ENCODE measurements at regions not wholly inside any gene's neighbourhood (a gene's known extent, or its start where the extent isn't known, plus 50 kb on each side); places are given as distances from the start of the nearest gene placed in this dataset.

- CTCF ChIA-PET = no interaction called here
- Histone ChIP-seq H3K27ac (ENCODE audit: low read depth in 2 of 2, low read length in 1 of 2) (no peak overlapping the region), H3K4me1 (ENCODE audit: control insufficient read depth in 1 of 2, insufficient read depth in 2 of 2, low read depth in 1 of 2, low read length in 1 of 2) (no peaks in the 10 kb centered on the region), H3K79me2 (ENCODE audit: insufficient read depth) (no peaks in the 10 kb centered on the region), H3K9ac (no peak overlapping the region), H3K4me2 (no peak overlapping the region), H3K4me3 (ENCODE audit: low read depth in 2 of 2, low read length in 1 of 2) (no peak overlapping the region), H2AFZ (ENCODE audit: low read depth) (no peak overlapping the region), H3K27me3 (ENCODE audit: insufficient read depth) (no peaks in the 10 kb centered on the region), H3K36me3 (replicated peaks in 1 of 2; ENCODE audit: control insufficient read depth in 1 of 2, insufficient read depth in 2 of 2, low read length in 1 of 2) (no peaks in the 10 kb centered on the region), H3F3A (replicated peaks; ENCODE audit: insufficient read depth) (no peaks in the 10 kb centered on the region), H4K20me1 (ENCODE audit: insufficient read depth) (no peaks in the 10 kb centered on the region), H3K9me3 (no peaks in the 10 kb centered on the region), H3K9me2 (no peaks in the 10 kb centered on the region)
- no peak for DNase-seq
- POLR2A ChIA-PET = no interaction called here
- TF ChIP-seq SIN3A (IDR thresholded peaks at IDR 0.05; ENCODE audit: borderline replicate concordance, low read depth, low read length) (no peak), GATA2 (CRISPR knock-in tag; IDR thresholded peaks at IDR 0.05) (no peak), TAF1 (IDR thresholded peaks at IDR 0.05; ENCODE audit: borderline replicate concordance, low read depth, low read length) (no peak)
Observed at GRCh38 chr16:13816701-13817100, 103.3 kb upstream of the ERCC4 start.

GRCh38 chr16:13823501-13823900, 96.5 kb upstream of the ERCC4 start:
- POLR2A ChIA-PET = no interaction called here
- TF ChIP-seq RAD21 (IDR thresholded peaks at IDR 0.05; ENCODE audit: low read length) = no peak
- no peak for TF ChIP-seq TCF12 (IDR thresholded peaks at IDR 0.05)
- TF ChIP-seq NFIC (IDR thresholded peaks at IDR 0.05; ENCODE audit: borderline replicate concordance) = no peak
- no peak for TF ChIP-seq CHD2 (IDR thresholded peaks at IDR 0.05; ENCODE audit: low read length, partially characterized antibody)
- TF ChIP-seq YY1 (IDR thresholded peaks at IDR 0.05; ENCODE audit: low read depth) = no peak
- TF ChIP-seq GABPA (IDR thresholded peaks at IDR 0.05; ENCODE audit: low read depth) = no peak
- TF ChIP-seq REST (IDR thresholded peaks at IDR 0.05; ENCODE audit: low read depth, low read length) = no peak
- TF ChIP-seq NRF1 (IDR thresholded peaks at IDR 0.05; ENCODE audit: low read depth, low read length) = no peak
- no peak for TF ChIP-seq USF2 (IDR thresholded peaks at IDR 0.05; ENCODE audit: borderline replicate concordance, low read depth, low read length)
- TF ChIP-seq SMC3 (IDR thresholded peaks at IDR 0.05; ENCODE audit: low read depth, low read length) = no peak
- no peak for TF ChIP-seq ZBTB33 (IDR thresholded peaks at IDR 0.05; ENCODE audit: borderline replicate concordance, low read depth)
- TF ChIP-seq MAX (IDR thresholded peaks at IDR 0.05; ENCODE audit: low read depth) = no peak
- TF ChIP-seq FOXM1 (IDR thresholded peaks at IDR 0.05; ENCODE audit: low read depth) = no peak
- TF ChIP-seq, protein P1, sequence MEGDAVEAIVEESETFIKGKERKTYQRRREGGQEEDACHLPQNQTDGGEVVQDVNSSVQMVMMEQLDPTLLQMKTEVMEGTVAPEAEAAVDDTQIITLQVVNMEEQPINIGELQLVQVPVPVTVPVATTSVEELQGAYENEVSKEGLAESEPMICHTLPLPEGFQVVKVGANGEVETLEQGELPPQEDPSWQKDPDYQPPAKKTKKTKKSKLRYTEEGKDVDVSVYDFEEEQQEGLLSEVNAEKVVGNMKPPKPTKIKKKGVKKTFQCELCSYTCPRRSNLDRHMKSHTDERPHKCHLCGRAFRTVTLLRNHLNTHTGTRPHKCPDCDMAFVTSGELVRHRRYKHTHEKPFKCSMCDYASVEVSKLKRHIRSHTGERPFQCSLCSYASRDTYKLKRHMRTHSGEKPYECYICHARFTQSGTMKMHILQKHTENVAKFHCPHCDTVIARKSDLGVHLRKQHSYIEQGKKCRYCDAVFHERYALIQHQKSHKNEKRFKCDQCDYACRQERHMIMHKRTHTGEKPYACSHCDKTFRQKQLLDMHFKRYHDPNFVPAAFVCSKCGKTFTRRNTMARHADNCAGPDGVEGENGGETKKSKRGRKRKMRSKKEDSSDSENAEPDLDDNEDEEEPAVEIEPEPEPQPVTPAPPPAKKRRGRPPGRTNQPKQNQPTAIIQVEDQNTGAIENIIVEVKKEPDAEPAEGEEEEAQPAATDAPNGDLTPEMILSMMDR (IDR thresholded peaks at IDR 0.05) = no peak
- no peak for TF ChIP-seq MEF2A (IDR thresholded peaks at IDR 0.05; ENCODE audit: borderline replicate concordance, low read depth)
- TF ChIP-seq, protein P2, sequence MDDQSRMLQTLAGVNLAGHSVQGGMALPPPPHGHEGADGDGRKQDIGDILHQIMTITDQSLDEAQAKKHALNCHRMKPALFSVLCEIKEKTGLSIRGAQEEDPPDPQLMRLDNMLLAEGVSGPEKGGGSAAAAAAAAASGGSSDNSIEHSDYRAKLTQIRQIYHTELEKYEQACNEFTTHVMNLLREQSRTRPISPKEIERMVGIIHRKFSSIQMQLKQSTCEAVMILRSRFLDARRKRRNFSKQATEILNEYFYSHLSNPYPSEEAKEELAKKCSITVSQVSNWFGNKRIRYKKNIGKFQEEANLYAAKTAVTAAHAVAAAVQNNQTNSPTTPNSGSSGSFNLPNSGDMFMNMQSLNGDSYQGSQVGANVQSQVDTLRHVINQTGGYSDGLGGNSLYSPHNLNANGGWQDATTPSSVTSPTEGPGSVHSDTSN (IDR thresholded peaks at IDR 0.05) = no peak
- TF ChIP-seq FOSL2 (IDR thresholded peaks at IDR 0.05; ENCODE audit: borderline replicate concordance, low read depth) = no peak
- TF ChIP-seq TEAD4 (IDR thresholded peaks at IDR 0.05; ENCODE audit: borderline replicate concordance, insufficient read depth) = no peak

More at GRCh38 chr16:13823501-13823900, 96.5 kb upstream of the ERCC4 start:
- WGBS (ENCODE audit: low lambda C conversion rate) = 19% methylated on average over 6 of the region's 6 CpGs
- DNase-seq = no peak
- Histone ChIP-seq H3K4me1 (ENCODE audit: control insufficient read depth in 1 of 2, insufficient read depth in 2 of 2, low read depth in 1 of 2, low read length in 1 of 2) (no peaks in the 10 kb centered on the region), H3K9me2 (no peaks in the 10 kb centered on the region), H3K79me2 (ENCODE audit: insufficient read depth) (no peaks in the 10 kb centered on the region), H3K4me3 (ENCODE audit: low read depth in 2 of 2, low read length in 1 of 2) (no peak overlapping the region), H3K9ac (no peak overlapping the region), H2AFZ (ENCODE audit: low read depth) (no peak overlapping the region), H3K4me2 (no peak overlapping the region), H3K9me3 (no peaks in the 10 kb centered on the region), H3K36me3 (replicated peaks in 1 of 2; ENCODE audit: control insufficient read depth in 1 of 2, insufficient read depth in 2 of 2, low read length in 1 of 2) (no peaks in the 10 kb centered on the region), H4K20me1 (ENCODE audit: insufficient read depth) (no peaks in the 10 kb centered on the region), H3K27me3 (ENCODE audit: insufficient read depth) (no peaks in the 10 kb centered on the region), H3K27ac (ENCODE audit: low read depth in 2 of 2, low read length in 1 of 2) (no peak overlapping the region), H3F3A (replicated peaks; ENCODE audit: insufficient read depth) (no peaks in the 10 kb centered on the region)
- CTCF ChIA-PET = no interaction called here

Measured in SK-N-SH (cell line).